Esophagus squamous epithelium (tissue), 5 donors: ENCODE measurements at regions not wholly inside any gene's neighbourhood (a gene's known extent, or its start where the extent isn't known, plus 50 kb on each side); places are given as distances from the start of the nearest gene placed in this dataset.

Source experiments
- DNase-seq: peaks from one replicate; lab custom pipeline; 2025; lab: John Stamatoyannopoulos, UW
- H3K27ac ChIP-seq, 4 donors: fragments of 200-600 bp; sonication (generic); one replicate each; pipeline ENCODE4 v1.5.1; 2016 to 2019; ENCODE audit warnings: mild to moderate bottlenecking in 1 of 4
- H3K27me3 ChIP-seq, 4 donors: fragments of 200-600 bp; sonication (generic); 1 replicate in 3 of 4; 2 replicates in 1 of 4; pipeline versions ENCODE4 v1.5.1 to v1.6.0; 2017 to 2021; ENCODE audit warnings: antibody characterized with exemption in 1 of 4
- H3K36me3 ChIP-seq, 3 donors: fragments of 200-600 bp; sonication (generic); one replicate each; pipeline ENCODE4 v1.5.1; 2016 to 2019
- H3K4me1 ChIP-seq, 3 donors: fragments of 200-600 bp; sonication (generic); one replicate each; pipeline ENCODE4 v1.5.1; 2017 to 2019
- H3K4me3 ChIP-seq, 4 donors: fragments of 200-600 bp; sonication (generic); 1 replicate in 3 of 4; 2 replicates in 1 of 4; pipeline ENCODE4 v1.5.1; 2016 to 2019; ENCODE audit warnings: mild to moderate bottlenecking in 2 of 4, moderate library complexity in 1 of 4
- H3K9me3 ChIP-seq, 3 donors: fragments of 200-600 bp; sonication (generic); one replicate each; pipeline ENCODE4 v1.5.1; 2016 to 2019
- POLR2A ChIP-seq, 4 donors: fragments of 450-650 bp; IDR thresholded peaks; one replicate each; pipeline ENCODE4 v1.6.1; 2017; ENCODE audit warnings: antibody characterized with exemption in 4 of 4, mild to moderate bottlenecking in 4 of 4, moderate library complexity in 3 of 4
- WGBS, 2 donors: methylation state at CpG; one replicate each; pipeline ENCODE4 v1.1.5; 2018; 5-methylcytosine and 5-hydroxymethylcytosine counted together
- intact Hi-C: fragments of 100-400 bp; cut with DNase I; formaldehyde crosslinking; loops from one replicate; pipeline ENCODE4 v1.15.0; 2022
- TF ChIP-seq, protein P1 (sequence below), 6 experiments: fragments of 450-650 bp in 4 of 6; fragments of 200-600 bp in 2 of 6; sonication (generic) in 2 of 6; IDR thresholded peaks; one replicate each; pipeline ENCODE4 v1.5.1; 2016 to 2019; ENCODE audit warnings: antibody characterized with exemption in 6 of 6, mild to moderate bottlenecking in 4 of 6, moderate library complexity in 4 of 6
- donor health status: DM: yes; HTN: yes; CAD: no.

DNA sequence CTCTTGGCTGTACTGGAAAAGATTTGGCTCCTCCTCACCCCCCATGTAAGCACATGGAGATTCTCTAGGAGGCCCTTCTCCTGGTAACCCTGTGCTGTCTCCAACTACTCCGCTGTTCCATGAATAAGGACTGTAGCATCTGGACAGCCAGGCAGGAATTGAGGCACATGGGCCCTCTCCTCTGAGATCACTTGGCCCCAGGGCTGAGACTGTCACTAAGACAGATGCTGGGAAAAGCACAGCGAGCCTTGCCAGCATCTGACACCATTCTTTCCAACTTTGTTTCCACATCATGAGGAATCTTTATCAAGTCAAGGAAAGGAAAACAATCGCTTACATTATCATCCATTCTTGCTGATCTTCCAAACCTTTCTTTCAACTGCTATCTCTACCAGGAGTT lies 222.6 kb upstream of the INTU start:
- no peak overlapping the region for H3K4me3 ChIP-seq
- H3K27ac ChIP-seq = peak overlapping the region in 1 of 4 donors; percentile 3
- H3K4me1 ChIP-seq = no peaks in the 10 kb centered on the region
- H3K36me3 ChIP-seq = no peaks in the 10 kb centered on the region
- no peaks in the 10 kb centered on the region for H3K27me3 ChIP-seq
- no peak for DNase-seq
- no peak for TF ChIP-seq POLR2A (IDR thresholded peaks at IDR 0.05)
- TF ChIP-seq, protein P1, sequence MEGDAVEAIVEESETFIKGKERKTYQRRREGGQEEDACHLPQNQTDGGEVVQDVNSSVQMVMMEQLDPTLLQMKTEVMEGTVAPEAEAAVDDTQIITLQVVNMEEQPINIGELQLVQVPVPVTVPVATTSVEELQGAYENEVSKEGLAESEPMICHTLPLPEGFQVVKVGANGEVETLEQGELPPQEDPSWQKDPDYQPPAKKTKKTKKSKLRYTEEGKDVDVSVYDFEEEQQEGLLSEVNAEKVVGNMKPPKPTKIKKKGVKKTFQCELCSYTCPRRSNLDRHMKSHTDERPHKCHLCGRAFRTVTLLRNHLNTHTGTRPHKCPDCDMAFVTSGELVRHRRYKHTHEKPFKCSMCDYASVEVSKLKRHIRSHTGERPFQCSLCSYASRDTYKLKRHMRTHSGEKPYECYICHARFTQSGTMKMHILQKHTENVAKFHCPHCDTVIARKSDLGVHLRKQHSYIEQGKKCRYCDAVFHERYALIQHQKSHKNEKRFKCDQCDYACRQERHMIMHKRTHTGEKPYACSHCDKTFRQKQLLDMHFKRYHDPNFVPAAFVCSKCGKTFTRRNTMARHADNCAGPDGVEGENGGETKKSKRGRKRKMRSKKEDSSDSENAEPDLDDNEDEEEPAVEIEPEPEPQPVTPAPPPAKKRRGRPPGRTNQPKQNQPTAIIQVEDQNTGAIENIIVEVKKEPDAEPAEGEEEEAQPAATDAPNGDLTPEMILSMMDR (IDR thresholded peaks at IDR 0.05) = no peak
- no peaks in the 10 kb centered on the region for H3K9me3 ChIP-seq
- intact Hi-C loops = no loop called here
- 57 to 78% methylated on average over 2 to 3 of the region's 3 CpGs for WGBS, 2 donors

DNA sequence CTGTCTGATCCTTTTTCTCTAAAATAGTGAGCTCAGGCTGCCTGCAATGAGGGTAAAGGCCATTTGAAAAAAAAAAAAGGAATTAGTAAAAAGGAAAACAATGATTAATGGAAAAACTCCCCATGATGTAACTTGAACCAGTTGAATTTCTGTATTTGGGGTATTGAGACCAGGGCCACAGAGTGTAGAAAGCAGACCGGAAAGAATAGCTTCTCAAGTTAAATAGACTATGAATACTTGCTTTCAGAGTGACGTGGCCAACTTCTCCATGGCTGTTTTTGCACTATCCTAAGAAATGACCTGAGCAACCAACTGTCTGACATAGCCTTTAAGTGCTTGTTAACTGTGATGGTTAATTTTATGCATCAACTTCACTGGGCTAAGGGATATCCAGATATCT lies 222.1 kb upstream of the INTU start:
- DNase-seq = no peak
- 35 to 51% methylated on average over 2 of the region's 2 CpGs for WGBS, 2 donors
- no peaks in the 10 kb centered on the region for H3K9me3 ChIP-seq
- H3K27me3 ChIP-seq = no peaks in the 10 kb centered on the region
- no peaks in the 10 kb centered on the region for H3K4me1 ChIP-seq
- TF ChIP-seq POLR2A (IDR thresholded peaks at IDR 0.05) = no peak
- TF ChIP-seq, protein P1 (IDR thresholded peaks at IDR 0.05) = no peak
- no peaks in the 10 kb centered on the region for H3K36me3 ChIP-seq
- no peak overlapping the region for H3K4me3 ChIP-seq
- peak overlapping the region in 1 of 4 donors; percentile 9 for H3K27ac ChIP-seq
- intact Hi-C loops = no loop called here

DNA sequence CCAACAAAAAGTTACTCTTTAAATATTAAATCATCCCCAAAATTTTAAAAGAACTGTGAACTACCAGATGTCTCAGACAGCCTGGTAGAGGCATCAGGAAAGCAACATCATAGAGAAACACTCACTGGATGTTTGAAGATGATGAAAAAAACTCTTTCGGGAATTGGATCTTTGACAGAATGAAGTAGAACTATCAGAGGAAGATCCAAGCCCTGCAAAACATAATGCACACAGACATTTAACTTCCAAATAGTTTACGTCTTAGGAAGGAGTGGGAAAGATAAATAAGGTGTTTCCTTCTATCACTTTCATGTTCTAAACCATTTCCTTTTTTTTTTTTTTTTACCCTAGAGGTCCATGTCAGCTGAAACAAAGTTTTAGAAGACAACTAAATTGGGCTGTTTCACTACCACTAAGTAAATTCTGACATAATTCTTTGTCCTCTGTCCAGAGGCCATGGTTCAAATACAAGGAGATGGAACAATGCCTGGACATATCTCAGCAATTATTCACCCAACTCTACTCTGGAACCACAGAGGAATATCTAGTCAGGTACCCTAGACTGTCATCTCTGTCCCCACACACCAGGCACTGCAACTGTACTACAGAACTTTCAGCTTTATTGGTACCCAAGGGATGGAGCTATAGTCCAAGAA lies 217.7 kb upstream of the INTU start:
- 48 to 57% methylated on average over 2 of the region's 2 CpGs for WGBS, 2 donors
- intact Hi-C loops = no loop called here
- H3K27me3 ChIP-seq = no peaks in the 10 kb centered on the region
- no peaks in the 10 kb centered on the region for H3K4me1 ChIP-seq
- H3K27ac ChIP-seq = no peak overlapping the region
- no peak for TF ChIP-seq POLR2A (IDR thresholded peaks at IDR 0.05)
- TF ChIP-seq, protein P1 (IDR thresholded peaks at IDR 0.05) = no peak
- no peaks in the 10 kb centered on the region for H3K9me3 ChIP-seq
- no peaks in the 10 kb centered on the region for H3K36me3 ChIP-seq
- no peak for DNase-seq
- no peak overlapping the region for H3K4me3 ChIP-seq

DNA sequence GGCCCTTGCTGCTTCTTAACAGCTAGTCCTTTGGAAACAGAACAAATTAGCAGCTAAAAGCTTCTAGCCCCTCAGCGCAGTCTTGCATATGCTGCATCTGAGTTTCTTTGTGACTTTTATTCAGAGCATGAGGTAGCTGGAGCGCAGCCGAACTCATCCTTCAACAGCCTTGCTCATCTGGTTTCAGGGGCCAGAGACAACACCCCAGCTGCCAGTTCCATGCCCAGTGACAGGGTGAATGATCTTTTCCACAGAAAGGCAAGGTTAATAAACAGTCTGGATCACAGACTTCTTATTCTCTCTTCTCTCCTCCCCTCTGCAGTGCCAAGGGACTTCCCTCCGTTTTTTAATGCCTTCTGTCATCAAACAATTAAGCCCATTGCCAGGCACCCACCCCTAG lies 216.6 kb upstream of the INTU start:
- Histone ChIP-seq H3K36me3 (no peaks in the 10 kb centered on the region), H3K4me3 (no peak overlapping the region), H3K27me3 (no peaks in the 10 kb centered on the region), H3K27ac (no peak overlapping the region), H3K9me3 (no peaks in the 10 kb centered on the region), H3K4me1 (no peaks in the 10 kb centered on the region)
- WGBS, 2 donors = 72 to 75% methylated on average over 4 of the region's 4 CpGs
- TF ChIP-seq, protein P1 (IDR thresholded peaks at IDR 0.05) = no peak
- TF ChIP-seq POLR2A (IDR thresholded peaks at IDR 0.05) = no peak
- DNase-seq = no peak
- intact Hi-C loops = no loop called here

DNA sequence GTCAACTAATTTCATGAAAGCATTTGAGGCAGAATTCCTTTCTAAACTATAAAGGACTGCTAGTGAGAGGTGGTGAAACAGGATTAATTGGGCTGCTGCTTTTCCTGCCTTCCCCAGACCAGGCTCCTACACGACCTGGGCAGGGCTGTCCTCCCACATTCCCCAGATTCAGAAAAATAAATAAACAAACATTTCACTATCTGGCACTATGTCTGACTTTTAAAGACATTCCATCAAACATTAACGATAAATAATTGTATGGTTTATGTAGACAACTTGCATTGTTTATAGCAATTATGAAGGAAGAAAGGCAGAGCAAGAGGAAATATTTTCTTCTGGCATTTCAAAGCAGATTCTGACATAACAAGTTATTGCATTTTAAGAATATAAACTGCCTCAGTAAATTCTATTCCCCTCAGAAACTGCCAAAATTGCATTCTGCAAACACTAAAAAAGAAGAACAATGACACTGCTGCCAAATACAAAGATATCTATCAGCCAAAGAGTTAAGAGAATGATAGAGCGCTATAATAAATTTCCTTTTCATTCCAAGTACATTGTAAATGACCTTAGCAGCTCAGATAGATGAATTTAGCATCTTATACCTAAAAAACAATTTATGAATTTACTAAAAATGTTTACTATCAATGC lies 214.7 kb upstream of the INTU start:
- TF ChIP-seq POLR2A (IDR thresholded peaks at IDR 0.05) = no peak
- TF ChIP-seq, protein P1 (IDR thresholded peaks at IDR 0.05) = no peak
- H3K27ac ChIP-seq = no peak overlapping the region
- no peaks in the 10 kb centered on the region for H3K9me3 ChIP-seq
- 27 to 37% methylated on average over 3 of the region's 3 CpGs for WGBS, 2 donors
- no peaks in the 10 kb centered on the region for H3K27me3 ChIP-seq
- no peaks in the 10 kb centered on the region for H3K36me3 ChIP-seq
- no peaks in the 10 kb centered on the region for H3K4me1 ChIP-seq
- DNase-seq = no peak
- no peak overlapping the region for H3K4me3 ChIP-seq
- intact Hi-C loops = no loop called here
